SJCRH30 (cell line): ENCODE measurements at regions not wholly inside any gene's neighbourhood (a gene's known extent, or its start where the extent isn't known, plus 50 kb on each side); places are given as distances from the start of the nearest gene placed in this dataset.

Experiments used
- DNase-seq, 2 experiments: peaks; one replicate each; pipeline ENCODE4 v3.0.0-alpha.2; 2015 to 2020
- H3K27ac ChIP-seq: fragments of 250-450 bp; sonication (Bioruptor Pico); 2 replicates; pipeline ENCODE4 v1.5.1; 2020; ENCODE audit warnings: mild to moderate bottlenecking, moderate library complexity
- H3K27me3 ChIP-seq: fragments of 250-450 bp; sonication (Bioruptor Pico); 2 replicates; pipeline ENCODE4 v1.5.1; 2020; ENCODE audit warnings: mild to moderate bottlenecking, moderate library complexity
- H3K36me3 ChIP-seq: fragments of 250-450 bp; sonication (Bioruptor Pico); 2 replicates; pipeline ENCODE4 v1.5.1; 2020; ENCODE audit warnings: mild to moderate bottlenecking, moderate library complexity
- H3K4me1 ChIP-seq: fragments of 250-450 bp; sonication (Bioruptor Pico); 2 replicates; pipeline ENCODE4 v1.5.1; 2020; ENCODE audit warnings: mild to moderate bottlenecking, moderate library complexity
- H3K4me3 ChIP-seq: fragments of 250-450 bp; sonication (Bioruptor Pico); 2 replicates; pipeline ENCODE4 v1.5.1; 2020; ENCODE audit warnings: mild to moderate bottlenecking, moderate library complexity
- H3K9me3 ChIP-seq: fragments of 250-450 bp; sonication (Bioruptor Pico); replicated peaks from 2 replicates; pipeline ENCODE4 v1.5.1; 2020; ENCODE audit warnings: mild to moderate bottlenecking, moderate library complexity

- no peaks in the 10 kb centered on the region for H3K27me3 ChIP-seq
- H3K36me3 ChIP-seq: no peaks in the 10 kb centered on the region
- DNase-seq: no peak
- H3K9me3 ChIP-seq: no peaks in the 10 kb centered on the region; the same call in 1 of the 2 replicates
- no peaks in the 10 kb centered on the region for H3K4me1 ChIP-seq
- H3K27ac ChIP-seq: no peak overlapping the region
- no peak overlapping the region for H3K4me3 ChIP-seq
These were observed 140.3 kb downstream of the LYPLAL1 start for GRCh38 chr1:219313961-219314360.

GRCh38 chr1:219312967-219313366, 139.3 kb downstream of the LYPLAL1 start:
- no peak overlapping the region for H3K27ac ChIP-seq
- H3K36me3 ChIP-seq: no peaks in the 10 kb centered on the region
- no peak for DNase-seq
- no peaks in the 10 kb centered on the region for H3K4me1 ChIP-seq
- no peak overlapping the region for H3K4me3 ChIP-seq
- no peaks in the 10 kb centered on the region for H3K27me3 ChIP-seq
- H3K9me3 ChIP-seq: no peaks in the 10 kb centered on the region; the same call in 1 of the 2 replicates

GRCh38 chr1:219310181-219310728, 136.6 kb downstream of the LYPLAL1 start:
- DNase-seq: no peak
- Histone ChIP-seq H3K36me3 (no peaks in the 10 kb centered on the region), H3K27me3 (no peaks in the 10 kb centered on the region), H3K9me3 (no peaks in the 10 kb centered on the region), H3K4me3 (no peak overlapping the region), H3K4me1 (no peaks in the 10 kb centered on the region), H3K27ac (no peak overlapping the region)

GRCh38 chr1:219308367-219308766, 134.7 kb downstream of the LYPLAL1 start:
- no peak for DNase-seq
- no peak overlapping the region for H3K27ac ChIP-seq
- H3K36me3 ChIP-seq: no peaks in the 10 kb centered on the region
- H3K4me1 ChIP-seq: peaks cover 9% of the 10 kb centered on the region
- H3K9me3 ChIP-seq: peaks cover 3% of the 10 kb centered on the region
- H3K27me3 ChIP-seq: no peaks in the 10 kb centered on the region
- no peak overlapping the region for H3K4me3 ChIP-seq

- DNase-seq: peak in 1 of 2 experiments; percentile 14
- no peak overlapping the region for H3K27ac ChIP-seq
- peaks cover 9% of the 10 kb centered on the region for H3K4me1 ChIP-seq
- H3K36me3 ChIP-seq: no peaks in the 10 kb centered on the region
- H3K27me3 ChIP-seq: no peaks in the 10 kb centered on the region
- peaks cover 3% of the 10 kb centered on the region for H3K9me3 ChIP-seq
- H3K4me3 ChIP-seq: no peak overlapping the region
These were observed 130.8 kb downstream of the LYPLAL1 start for GRCh38 chr1:219304227-219305226.

GRCh38 chr1:219302697-219303096, 129.0 kb downstream of the LYPLAL1 start:
- Histone ChIP-seq H3K27ac (no peak overlapping the region), H3K9me3 (peaks cover 3% of the 10 kb centered on the region), H3K27me3 (no peaks in the 10 kb centered on the region), H3K4me1 (peaks cover 9% of the 10 kb centered on the region), H3K36me3 (no peaks in the 10 kb centered on the region), H3K4me3 (no peak overlapping the region)
- DNase-seq: no peak

GRCh38 chr1:219299420-219299819, 125.7 kb downstream of the LYPLAL1 start:
- DNase-seq: no peak
- Histone ChIP-seq H3K27ac (no peak overlapping the region), H3K4me3 (no peak overlapping the region), H3K36me3 (no peaks in the 10 kb centered on the region), H3K27me3 (no peaks in the 10 kb centered on the region), H3K4me1 (peaks cover 6% of the 10 kb centered on the region), H3K9me3 (peaks cover 2% of the 10 kb centered on the region)

- no peaks in the 10 kb centered on the region for H3K36me3 ChIP-seq
- H3K4me3 ChIP-seq: no peak overlapping the region
- no peaks in the 10 kb centered on the region for H3K27me3 ChIP-seq
- no peak overlapping the region for H3K27ac ChIP-seq
- no peaks in the 10 kb centered on the region for H3K4me1 ChIP-seq
- no peaks in the 10 kb centered on the region for H3K9me3 ChIP-seq
- DNase-seq: no peak
These were observed 125.0 kb downstream of the LYPLAL1 start for GRCh38 chr1:219298571-219299148.

GRCh38 chr1:219296430-219297355, 123.0 kb downstream of the LYPLAL1 start:
- H3K27ac ChIP-seq: no peak overlapping the region
- no peaks in the 10 kb centered on the region for H3K27me3 ChIP-seq
- H3K4me1 ChIP-seq: no peaks in the 10 kb centered on the region
- no peak overlapping the region for H3K4me3 ChIP-seq
- no peaks in the 10 kb centered on the region for H3K36me3 ChIP-seq
- no peak for DNase-seq
- no peaks in the 10 kb centered on the region for H3K9me3 ChIP-seq

GRCh38 chr1:219294251-219294650, 120.6 kb downstream of the LYPLAL1 start:
- Histone ChIP-seq H3K36me3 (no peaks in the 10 kb centered on the region), H3K4me1 (no peaks in the 10 kb centered on the region), H3K4me3 (no peak overlapping the region), H3K27me3 (no peaks in the 10 kb centered on the region), H3K9me3 (no peaks in the 10 kb centered on the region), H3K27ac (no peak overlapping the region)
- no peak for DNase-seq

- DNase-seq: no peak
- H3K4me1 ChIP-seq: no peaks in the 10 kb centered on the region
- H3K27me3 ChIP-seq: no peaks in the 10 kb centered on the region
- no peak overlapping the region for H3K27ac ChIP-seq
- no peaks in the 10 kb centered on the region for H3K36me3 ChIP-seq
- no peaks in the 10 kb centered on the region for H3K9me3 ChIP-seq
- H3K4me3 ChIP-seq: no peak overlapping the region
These were observed 119.7 kb downstream of the LYPLAL1 start for GRCh38 chr1:219293410-219293809.

GRCh38 chr1:219292999-219293398, 119.3 kb downstream of the LYPLAL1 start:
- no peak for DNase-seq
- Histone ChIP-seq H3K27ac (no peak overlapping the region), H3K4me3 (no peak overlapping the region), H3K36me3 (no peaks in the 10 kb centered on the region), H3K27me3 (no peaks in the 10 kb centered on the region), H3K4me1 (no peaks in the 10 kb centered on the region), H3K9me3 (no peaks in the 10 kb centered on the region)

- Histone ChIP-seq H3K36me3 (no peaks in the 10 kb centered on the region), H3K9me3 (no peaks in the 10 kb centered on the region), H3K4me1 (no peaks in the 10 kb centered on the region), H3K4me3 (no peak overlapping the region), H3K27me3 (no peaks in the 10 kb centered on the region), H3K27ac (no peak overlapping the region)
- DNase-seq: no peak
These were observed 118.7 kb downstream of the LYPLAL1 start for GRCh38 chr1:219292341-219292740.

- H3K4me3 ChIP-seq: no peak overlapping the region
- H3K27ac ChIP-seq: no peak overlapping the region
- no peaks in the 10 kb centered on the region for H3K4me1 ChIP-seq
- peaks cover 3% of the 10 kb centered on the region; the same call in 1 of the 2 replicates for H3K9me3 ChIP-seq
- no peak for DNase-seq
- H3K36me3 ChIP-seq: no peaks in the 10 kb centered on the region
- H3K27me3 ChIP-seq: no peaks in the 10 kb centered on the region
These were observed 115.5 kb downstream of the LYPLAL1 start for GRCh38 chr1:219289171-219289570.
